Caco-2 (cell line): ENCODE measurements at regions not wholly inside any gene's neighbourhood (a gene's known extent, or its start where the extent isn't known, plus 50 kb on each side); places are given as distances from the start of the nearest gene placed in this dataset.

Experiments
- BruUV-seq: library from RNA; stranded (reverse); fragments of 400-500 nt; replicated peaks from 2 replicates; lab custom pipeline; 2021; lab: Mats Ljungman, UMichigan
- CTCF ChIA-PET: fragments of 300-600 bp; sonication (Branson Sonifier 250); formaldehyde crosslinking; loops from one replicate; lab custom pipeline; 2022; ENCODE audit warnings: antibody characterized with exemption; lab: Charles Lee
- POLR2A ChIA-PET: fragments of 300-600 bp; sonication (Branson Sonifier 250); formaldehyde crosslinking; loops from one replicate; lab custom pipeline; 2022; ENCODE audit warnings: antibody characterized with exemption; lab: Charles Lee
- DNase-seq, 2 experiments: peaks; one replicate each; pipeline versions ENCODE4 v3.0.0 to v3.0.0-alpha.2; 2020 to 2022
- H3K27me3 ChIP-seq: replicated peaks from 2 replicates; pipeline ENCODE4 v1.6.0; 2011; ENCODE audit warnings: low read length; ENCODE audit not compliant: control insufficient read depth, insufficient read depth
- H3K36me3 ChIP-seq: 2 replicates; pipeline ENCODE4 v1.5.1; 2011; ENCODE audit warnings: low read length; ENCODE audit not compliant: control insufficient read depth, insufficient read depth
- H3K4me1 ChIP-seq: fragments of 250-450 bp; sonication (Bioruptor Pico); 2 replicates; pipeline ENCODE4 v1.5.1; 2020; ENCODE audit warnings: mild to moderate bottlenecking
- H3K4me3 ChIP-seq: 2 replicates; pipeline ENCODE4 v1.5.1; 2011; ENCODE audit warnings: low read depth, mild to moderate bottlenecking, control low read depth, low read length
- H3K9me3 ChIP-seq: fragments of 250-450 bp; sonication (Bioruptor Pico); 2 replicates; pipeline ENCODE4 v1.5.1; 2020; ENCODE audit warnings: mild to moderate bottlenecking, moderate library complexity
- H3K27ac Mint-ChIP-seq: one replicate; pipeline ENCODE4 v1.8.0; 2022; ENCODE audit warnings: mixed read lengths; ENCODE audit not compliant: unreplicated experiment
- H3K27me3 Mint-ChIP-seq: one replicate; pipeline ENCODE4 v1.8.0; 2022; ENCODE audit warnings: mixed read lengths; ENCODE audit not compliant: insufficient read depth, unreplicated experiment
- H3K36me3 Mint-ChIP-seq: one replicate; pipeline ENCODE4 v1.8.0; 2022; ENCODE audit warnings: mild to moderate bottlenecking, mixed read lengths; ENCODE audit not compliant: insufficient read depth, unreplicated experiment
- H3K4me1 Mint-ChIP-seq: one replicate; pipeline ENCODE4 v1.8.0; 2022; ENCODE audit warnings: low read depth, mixed read lengths; ENCODE audit not compliant: unreplicated experiment
- H3K4me3 Mint-ChIP-seq: one replicate; pipeline ENCODE4 v1.8.0; 2022; ENCODE audit warnings: mild to moderate bottlenecking, moderate library complexity, mixed read lengths; ENCODE audit not compliant: unreplicated experiment
- H3K9me3 Mint-ChIP-seq: one replicate; pipeline ENCODE4 v1.8.0; 2022; ENCODE audit warnings: mixed read lengths; ENCODE audit not compliant: unreplicated experiment
- intact Hi-C: fragments of 100-400 bp; cut with micrococcal nuclease; formaldehyde crosslinking; loops from one replicate; pipeline ENCODE4 v1.10.0; 2022; ENCODE audit not compliant: unreplicated experiment
- TF ChIP-seq, protein P1 (sequence below), 2 experiments: fragments of 200-600 bp in 1 of 2; IDR thresholded peaks; 1 replicate in 1 of 2; 2 replicates in 1 of 2; pipeline versions ENCODE4 v1.5.1 to v1.8.0; 2011 to 2022; ENCODE audit warnings: antibody characterized with exemption in 1 of 2, control low read depth in 1 of 2, inconsistent platforms in 1 of 2, low read depth in 1 of 2, low read length in 1 of 2, mild to moderate bottlenecking in 1 of 2, moderate library complexity in 1 of 2; ENCODE audit not compliant: insufficient read depth in 1 of 2, severe bottlenecking in 1 of 2, unreplicated experiment in 1 of 2

DNA sequence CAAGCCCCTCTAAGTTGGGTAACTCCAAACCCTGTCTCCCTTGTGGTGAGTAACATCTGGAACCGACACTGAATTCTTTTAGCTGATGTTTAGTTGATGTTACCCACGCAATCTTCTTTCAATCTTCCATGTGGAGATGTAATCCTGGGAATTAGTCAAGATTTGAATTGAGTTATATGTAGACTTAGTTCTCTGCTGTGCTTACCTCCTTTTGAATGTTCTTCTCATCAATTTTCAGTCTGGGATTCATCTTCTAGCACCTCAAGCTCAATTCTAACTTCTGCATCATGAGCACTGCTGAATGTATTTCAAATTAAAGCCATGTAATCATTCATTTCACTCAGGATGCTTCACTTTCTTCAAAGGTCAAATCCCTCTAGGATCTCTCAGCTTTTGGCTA is 270.6 kb downstream of the FAM170A start:
- H3K4me3 Mint-ChIP-seq = no peak overlapping the region
- TF ChIP-seq, protein P1, sequence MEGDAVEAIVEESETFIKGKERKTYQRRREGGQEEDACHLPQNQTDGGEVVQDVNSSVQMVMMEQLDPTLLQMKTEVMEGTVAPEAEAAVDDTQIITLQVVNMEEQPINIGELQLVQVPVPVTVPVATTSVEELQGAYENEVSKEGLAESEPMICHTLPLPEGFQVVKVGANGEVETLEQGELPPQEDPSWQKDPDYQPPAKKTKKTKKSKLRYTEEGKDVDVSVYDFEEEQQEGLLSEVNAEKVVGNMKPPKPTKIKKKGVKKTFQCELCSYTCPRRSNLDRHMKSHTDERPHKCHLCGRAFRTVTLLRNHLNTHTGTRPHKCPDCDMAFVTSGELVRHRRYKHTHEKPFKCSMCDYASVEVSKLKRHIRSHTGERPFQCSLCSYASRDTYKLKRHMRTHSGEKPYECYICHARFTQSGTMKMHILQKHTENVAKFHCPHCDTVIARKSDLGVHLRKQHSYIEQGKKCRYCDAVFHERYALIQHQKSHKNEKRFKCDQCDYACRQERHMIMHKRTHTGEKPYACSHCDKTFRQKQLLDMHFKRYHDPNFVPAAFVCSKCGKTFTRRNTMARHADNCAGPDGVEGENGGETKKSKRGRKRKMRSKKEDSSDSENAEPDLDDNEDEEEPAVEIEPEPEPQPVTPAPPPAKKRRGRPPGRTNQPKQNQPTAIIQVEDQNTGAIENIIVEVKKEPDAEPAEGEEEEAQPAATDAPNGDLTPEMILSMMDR (IDR thresholded peaks at IDR 0.05; ENCODE audit: insufficient read depth in 1 of 2, low read depth in 1 of 2, low read length in 1 of 2, severe bottlenecking in 1 of 2, unreplicated experiment in 1 of 2) = no peak
- H3K27me3 ChIP-seq = no peaks in the 10 kb centered on the region
- intact Hi-C loops = no loop called here
- H3K4me1 Mint-ChIP-seq = no peaks in the 10 kb centered on the region
- POLR2A ChIA-PET = no interaction called here
- no peaks in the 10 kb centered on the region for H3K36me3 ChIP-seq
- no peaks in the 10 kb centered on the region for H3K9me3 Mint-ChIP-seq
- BruUV-seq = no TSS peak
- H3K27me3 Mint-ChIP-seq = peaks cover 5% of the 10 kb centered on the region
- DNase-seq = no peak
- H3K27ac Mint-ChIP-seq = no peak overlapping the region
- H3K9me3 ChIP-seq = no peaks in the 10 kb centered on the region
- H3K4me3 ChIP-seq = no peak overlapping the region
- no peaks in the 10 kb centered on the region for H3K36me3 Mint-ChIP-seq
- no peaks in the 10 kb centered on the region for H3K4me1 ChIP-seq
- CTCF ChIA-PET = no interaction called here

DNA sequence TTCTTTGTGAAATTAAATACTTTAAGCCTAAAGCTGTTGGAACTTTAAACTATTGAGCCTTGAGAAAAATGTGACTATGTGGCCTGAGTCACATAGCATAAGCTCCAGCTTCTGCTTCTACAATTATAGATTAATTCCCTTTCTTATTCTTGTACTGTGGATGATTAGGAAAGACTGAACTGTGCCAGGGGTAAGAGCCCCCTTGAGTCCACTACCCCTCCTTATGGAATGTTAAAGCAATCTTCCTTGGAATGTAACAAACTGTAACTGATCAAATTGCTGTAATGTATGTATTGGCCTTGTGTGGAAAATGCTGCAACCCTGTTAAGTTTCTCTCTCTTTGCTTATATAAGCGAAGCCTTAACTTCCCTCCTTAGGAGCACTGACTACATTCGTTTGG is 273.2 kb downstream of the FAM170A start:
- intact Hi-C loops = no loop called here
- no peaks in the 10 kb centered on the region for H3K36me3 ChIP-seq
- ChIA-PET CTCF (no interaction called here), POLR2A (no interaction called here)
- H3K9me3 ChIP-seq = no peaks in the 10 kb centered on the region
- Mint-ChIP-seq H3K9me3 (no peaks in the 10 kb centered on the region), H3K36me3 (no peaks in the 10 kb centered on the region), H3K4me3 (no peak overlapping the region), H3K27me3 (peaks cover 5% of the 10 kb centered on the region), H3K27ac (no peak overlapping the region), H3K4me1 (no peaks in the 10 kb centered on the region)
- TF ChIP-seq, protein P1 (IDR thresholded peaks at IDR 0.05; ENCODE audit: insufficient read depth in 1 of 2, low read depth in 1 of 2, low read length in 1 of 2, severe bottlenecking in 1 of 2, unreplicated experiment in 1 of 2) = no peak
- BruUV-seq = no TSS peak
- no peak overlapping the region for H3K4me3 ChIP-seq
- no peaks in the 10 kb centered on the region for H3K27me3 ChIP-seq
- no peaks in the 10 kb centered on the region for H3K4me1 ChIP-seq
- DNase-seq = no peak

DNA sequence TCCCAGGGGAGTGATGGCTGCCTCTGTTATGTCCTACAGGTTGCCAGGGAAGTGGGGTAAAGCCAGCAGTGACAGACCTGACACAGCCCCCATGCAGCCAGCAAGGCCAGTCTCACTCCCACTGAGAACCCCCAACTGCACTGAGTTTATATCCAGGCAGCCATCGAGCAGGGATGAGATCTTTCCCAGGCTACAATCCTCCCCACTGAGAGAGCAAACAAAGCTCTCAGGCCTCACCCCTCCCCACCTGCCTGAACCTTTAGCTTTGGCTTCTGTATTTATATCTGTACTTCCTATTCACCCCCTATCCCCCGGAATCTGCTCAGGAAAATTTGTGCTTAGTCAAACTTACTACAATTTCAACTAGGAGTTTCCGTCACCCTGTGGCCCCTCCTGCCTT is 284.1 kb downstream of the FAM170A start:
- TF ChIP-seq, protein P1 (IDR thresholded peaks at IDR 0.05; ENCODE audit: insufficient read depth in 1 of 2, low read depth in 1 of 2, low read length in 1 of 2, severe bottlenecking in 1 of 2, unreplicated experiment in 1 of 2) = no peak
- ChIA-PET CTCF (no interaction called here), POLR2A (no interaction called here)
- no TSS peak for BruUV-seq
- no peak for DNase-seq
- peaks cover 3% of the 10 kb centered on the region for H3K9me3 ChIP-seq
- no peak overlapping the region for H3K4me3 ChIP-seq
- Mint-ChIP-seq H3K4me1 (no peaks in the 10 kb centered on the region), H3K36me3 (no peaks in the 10 kb centered on the region), H3K27me3 (peaks cover 3% of the 10 kb centered on the region), H3K27ac (no peak overlapping the region), H3K9me3 (no peaks in the 10 kb centered on the region), H3K4me3 (no peak overlapping the region)
- intact Hi-C loops = no loop called here
- no peaks in the 10 kb centered on the region for H3K27me3 ChIP-seq
- H3K36me3 ChIP-seq = no peaks in the 10 kb centered on the region
- no peaks in the 10 kb centered on the region for H3K4me1 ChIP-seq
